Suprapubic skin (tissue), 4 donors: ENCODE measurements at regions not wholly inside any gene's neighbourhood (a gene's known extent, or its start where the extent isn't known, plus 50 kb on each side); places are given as distances from the start of the nearest gene placed in this dataset.

Source experiments
- POLR2A ChIP-seq, 2 donors: fragments of 450-650 bp; IDR thresholded peaks; one replicate each; pipeline ENCODE4 v1.6.1; 2017; ENCODE audit warnings: antibody characterized with exemption in 2 of 2, mild to moderate bottlenecking in 2 of 2, moderate library complexity in 2 of 2
- POLR2AphosphoS5 ChIP-seq, 3 donors: sonication (generic); formaldehyde crosslinking; IDR thresholded peaks; one replicate each; pipeline ENCODE4 v1.6.1; 2017; ENCODE audit warnings: antibody characterized with exemption in 3 of 3
- TF ChIP-seq, protein P1 (sequence below), 2 donors: fragments of 200-600 bp in 1 of 2; fragments of 450-650 bp in 1 of 2; sonication (generic) in 1 of 2; IDR thresholded peaks; one replicate each; pipeline ENCODE4 v1.5.1; 2016 to 2019; ENCODE audit warnings: antibody characterized with exemption in 2 of 2, mild to moderate bottlenecking in 1 of 2, moderate library complexity in 1 of 2

GRCh38 chr7:142451817-142452216 is 194.0 kb upstream of the PRSS58 start:
- TF ChIP-seq, protein P1, sequence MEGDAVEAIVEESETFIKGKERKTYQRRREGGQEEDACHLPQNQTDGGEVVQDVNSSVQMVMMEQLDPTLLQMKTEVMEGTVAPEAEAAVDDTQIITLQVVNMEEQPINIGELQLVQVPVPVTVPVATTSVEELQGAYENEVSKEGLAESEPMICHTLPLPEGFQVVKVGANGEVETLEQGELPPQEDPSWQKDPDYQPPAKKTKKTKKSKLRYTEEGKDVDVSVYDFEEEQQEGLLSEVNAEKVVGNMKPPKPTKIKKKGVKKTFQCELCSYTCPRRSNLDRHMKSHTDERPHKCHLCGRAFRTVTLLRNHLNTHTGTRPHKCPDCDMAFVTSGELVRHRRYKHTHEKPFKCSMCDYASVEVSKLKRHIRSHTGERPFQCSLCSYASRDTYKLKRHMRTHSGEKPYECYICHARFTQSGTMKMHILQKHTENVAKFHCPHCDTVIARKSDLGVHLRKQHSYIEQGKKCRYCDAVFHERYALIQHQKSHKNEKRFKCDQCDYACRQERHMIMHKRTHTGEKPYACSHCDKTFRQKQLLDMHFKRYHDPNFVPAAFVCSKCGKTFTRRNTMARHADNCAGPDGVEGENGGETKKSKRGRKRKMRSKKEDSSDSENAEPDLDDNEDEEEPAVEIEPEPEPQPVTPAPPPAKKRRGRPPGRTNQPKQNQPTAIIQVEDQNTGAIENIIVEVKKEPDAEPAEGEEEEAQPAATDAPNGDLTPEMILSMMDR (IDR thresholded peaks at IDR 0.05) = no peak
- TF ChIP-seq POLR2AphosphoS5 (IDR thresholded peaks at IDR 0.05) = no peak
- TF ChIP-seq POLR2A (IDR thresholded peaks at IDR 0.05) = no peak
